OCI-LY7 (cell line): ENCODE measurements at regions not wholly inside any gene's neighbourhood (a gene's known extent, or its start where the extent isn't known, plus 50 kb on each side); places are given as distances from the start of the nearest gene placed in this dataset.

Source experiments
- BruUV-seq: library from RNA; stranded (reverse); fragments of 400-500 nt; replicated peaks from 2 replicates; lab custom pipeline; 2021; lab: Mats Ljungman, UMichigan
- CTCF ChIA-PET: fragments of 300-600 bp; sonication (Branson Sonifier 250); formaldehyde crosslinking; loops from one replicate; lab custom pipeline; 2022; ENCODE audit warnings: antibody characterized with exemption; ENCODE audit not compliant: unreplicated experiment; lab: Charles Lee
- POLR2A ChIA-PET: fragments of 300-600 bp; sonication (Branson Sonifier 250); formaldehyde crosslinking; loops from one replicate; lab custom pipeline; 2022; ENCODE audit warnings: antibody characterized with exemption; lab: Charles Lee
- DNase-seq: peaks from one replicate; pipeline ENCODE4 v3.0.0-alpha.2; 2015; ENCODE audit warnings: low spot score
- H2AFZ ChIP-seq: fragments of 200-600 bp; sonication (generic), shearing (Covaris generic); 2 replicates; pipeline ENCODE4 v1.6.1; 2014; ENCODE audit warnings: mild to moderate bottlenecking, antibody characterized with exemption, low read length, moderate library complexity
- H3K27ac ChIP-seq: fragments of 200-600 bp; sonication (generic); 2 replicates; pipeline ENCODE4 v1.5.1; 2014; ENCODE audit warnings: mixed run types, low read depth, mild to moderate bottlenecking, moderate library complexity, low read length, inconsistent platforms; ENCODE audit not compliant: poor library complexity, severe bottlenecking
- H3K36me3 ChIP-seq: fragments of 200-600 bp; sonication (generic); 2 replicates; pipeline ENCODE4 v1.6.1; 2014; ENCODE audit warnings: mild to moderate bottlenecking, antibody characterized with exemption, low read length, moderate library complexity, mixed read lengths; ENCODE audit not compliant: insufficient read depth
- H3K4me1 ChIP-seq: fragments of 200-600 bp; sonication (generic); 2 replicates; pipeline ENCODE4 v1.5.1; 2014; ENCODE audit warnings: mild to moderate bottlenecking, low read length; ENCODE audit not compliant: insufficient read depth, poor library complexity, severe bottlenecking
- H3K4me2 ChIP-seq: fragments of 200-600 bp; sonication (generic); 2 replicates; pipeline ENCODE4 v1.6.1; 2014; ENCODE audit warnings: mild to moderate bottlenecking, low read length
- H3K4me3 ChIP-seq: fragments of 200-600 bp; sonication (generic); 2 replicates; pipeline ENCODE4 v1.5.1; 2014; ENCODE audit warnings: mild to moderate bottlenecking, low read depth, low read length; ENCODE audit not compliant: poor library complexity, severe bottlenecking
- H3K79me2 ChIP-seq: fragments of 200-600 bp; sonication (generic); 2 replicates; pipeline ENCODE4 v1.6.1; 2016; ENCODE audit warnings: low read depth, mild to moderate bottlenecking, low read length, moderate library complexity, mixed read lengths; ENCODE audit not compliant: insufficient read depth
- H3K9me2 ChIP-seq: fragments of 200-600 bp; sonication (generic); 2 replicates; pipeline ENCODE4 v1.6.1; 2016; ENCODE audit warnings: mild to moderate bottlenecking, low read length, mixed read lengths; ENCODE audit not compliant: insufficient read depth
- H3K9me3 ChIP-seq: fragments of 200-600 bp; sonication (generic); 2 replicates; pipeline ENCODE4 v1.6.1; 2014; ENCODE audit warnings: mild to moderate bottlenecking, mixed run types, low read length, mixed read lengths
- H4K20me1 ChIP-seq: fragments of 200-600 bp; sonication (generic); 2 replicates; pipeline ENCODE4 v1.6.1; 2014; ENCODE audit warnings: mild to moderate bottlenecking, antibody characterized with exemption, low read length, moderate library complexity, mixed read lengths; ENCODE audit not compliant: insufficient read depth
- EZH2phosphoT487 ChIP-seq: fragments of 200-600 bp; sonication (generic); IDR thresholded peaks from 2 replicates; pipeline ENCODE4 v1.6.1; 2018; ENCODE audit warnings: low read depth, borderline replicate concordance, mild to moderate bottlenecking, mixed run types, antibody characterized with exemption, low read length, moderate library complexity, mixed read lengths
- intact Hi-C: fragments of 100-400 bp; cut with micrococcal nuclease; formaldehyde crosslinking; loops from one replicate; pipeline ENCODE4 v1.10.0; 2022; ENCODE audit not compliant: unreplicated experiment
- TF ChIP-seq, protein P1 (sequence below): fragments of 200-600 bp; sonication (generic); conservative IDR thresholded peaks from 2 replicates; pipeline ENCODE4 v1.5.1; 2014; ENCODE audit warnings: mild to moderate bottlenecking, antibody characterized with exemption, low read length, moderate library complexity, mixed read lengths

GRCh38 chr16:9280069-9280466 is 188.6 kb downstream of the HAPSTR1 start:
- ChIA-PET POLR2A (interaction anchor here (1.0 to 1.1 kb wide), 2 partner anchors 13 to 19 kb away, joined by 3 read pairs; no protein-coding TSS in a partner anchor), CTCF (no interaction called here)
- H3K27ac ChIP-seq, result no peak overlapping the region
- TF ChIP-seq EZH2phosphoT487, result no peak
- TF ChIP-seq, protein P1, sequence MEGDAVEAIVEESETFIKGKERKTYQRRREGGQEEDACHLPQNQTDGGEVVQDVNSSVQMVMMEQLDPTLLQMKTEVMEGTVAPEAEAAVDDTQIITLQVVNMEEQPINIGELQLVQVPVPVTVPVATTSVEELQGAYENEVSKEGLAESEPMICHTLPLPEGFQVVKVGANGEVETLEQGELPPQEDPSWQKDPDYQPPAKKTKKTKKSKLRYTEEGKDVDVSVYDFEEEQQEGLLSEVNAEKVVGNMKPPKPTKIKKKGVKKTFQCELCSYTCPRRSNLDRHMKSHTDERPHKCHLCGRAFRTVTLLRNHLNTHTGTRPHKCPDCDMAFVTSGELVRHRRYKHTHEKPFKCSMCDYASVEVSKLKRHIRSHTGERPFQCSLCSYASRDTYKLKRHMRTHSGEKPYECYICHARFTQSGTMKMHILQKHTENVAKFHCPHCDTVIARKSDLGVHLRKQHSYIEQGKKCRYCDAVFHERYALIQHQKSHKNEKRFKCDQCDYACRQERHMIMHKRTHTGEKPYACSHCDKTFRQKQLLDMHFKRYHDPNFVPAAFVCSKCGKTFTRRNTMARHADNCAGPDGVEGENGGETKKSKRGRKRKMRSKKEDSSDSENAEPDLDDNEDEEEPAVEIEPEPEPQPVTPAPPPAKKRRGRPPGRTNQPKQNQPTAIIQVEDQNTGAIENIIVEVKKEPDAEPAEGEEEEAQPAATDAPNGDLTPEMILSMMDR, result no peak
- H3K79me2 ChIP-seq, result no peaks in the 10 kb centered on the region
- H3K4me1 ChIP-seq, result no peaks in the 10 kb centered on the region
- no peaks in the 10 kb centered on the region for H3K9me2 ChIP-seq
- H4K20me1 ChIP-seq, result no peaks in the 10 kb centered on the region
- no peak overlapping the region for H3K4me3 ChIP-seq
- intact Hi-C loops, result no loop called here
- no peak overlapping the region for H2AFZ ChIP-seq
- no peak for DNase-seq
- H3K4me2 ChIP-seq, result no peak overlapping the region
- H3K36me3 ChIP-seq, result no peaks in the 10 kb centered on the region
- no peaks in the 10 kb centered on the region for H3K9me3 ChIP-seq
- no TSS peak for BruUV-seq

- POLR2A ChIA-PET, result no interaction called here
- no peak for TF ChIP-seq EZH2phosphoT487
- TF ChIP-seq, protein P1, result no peak
Observed at GRCh38 chr16:9286930-9287329, 195.5 kb downstream of the HAPSTR1 start.

GRCh38 chr16:9296271-9296590 is 204.8 kb downstream of the HAPSTR1 start:
- POLR2A ChIA-PET, result no interaction called here
- no peak for DNase-seq
- intact Hi-C loops, result no loop called here
- Histone ChIP-seq H3K27ac (no peak overlapping the region), H3K36me3 (no peaks in the 10 kb centered on the region), H3K9me2 (no peaks in the 10 kb centered on the region), H3K4me1 (no peaks in the 10 kb centered on the region), H3K4me2 (no peak overlapping the region), H3K9me3 (no peaks in the 10 kb centered on the region), H3K79me2 (no peaks in the 10 kb centered on the region), H2AFZ (no peak overlapping the region), H4K20me1 (no peaks in the 10 kb centered on the region), H3K4me3 (no peak overlapping the region)
- CTCF ChIA-PET, result no interaction called here
- no TSS peak for BruUV-seq
- TF ChIP-seq, protein P1, result no peak
- TF ChIP-seq EZH2phosphoT487, result no peak

More at GRCh38 chr16:9286930-9287329, 195.5 kb downstream of the HAPSTR1 start:
- H2AFZ ChIP-seq, result no peak overlapping the region
- CTCF ChIA-PET, result no interaction called here
- no peak overlapping the region for H3K4me2 ChIP-seq
- H3K27ac ChIP-seq, result no peak overlapping the region
- no peaks in the 10 kb centered on the region for H3K9me3 ChIP-seq
- no peaks in the 10 kb centered on the region for H3K79me2 ChIP-seq
- BruUV-seq, result no TSS peak
- no peaks in the 10 kb centered on the region for H3K4me1 ChIP-seq
- H3K9me2 ChIP-seq, result no peaks in the 10 kb centered on the region
- H3K4me3 ChIP-seq, result no peak overlapping the region
- H4K20me1 ChIP-seq, result no peaks in the 10 kb centered on the region
- DNase-seq, result no peak
- intact Hi-C loops, result no loop called here
- no peaks in the 10 kb centered on the region for H3K36me3 ChIP-seq
